OCI-LY3 (cell line): ENCODE measurements at regions not wholly inside any gene's neighbourhood (a gene's known extent, or its start where the extent isn't known, plus 50 kb on each side); places are given as distances from the start of the nearest gene placed in this dataset.

Experiments
- H2AFZ ChIP-seq: fragments of 200-600, 300-600 bp; shearing (Covaris generic); 2 replicates; pipeline ENCODE4 v1.6.0; 2014; ENCODE audit warnings: antibody characterized with exemption, low read depth, low read length
- H3K27ac ChIP-seq: fragments of 200-600, 300-600 bp; sonication (generic); 2 replicates; pipeline ENCODE4 v1.5.1; 2014; ENCODE audit warnings: mild to moderate bottlenecking, low read length, moderate library complexity, mixed read lengths
- H3K27me3 ChIP-seq: fragments of 200-600, 300-600 bp; sonication (generic); 2 replicates; pipeline ENCODE4 v1.6.1; 2014; ENCODE audit warnings: low read depth, low read length, mixed read lengths
- H3K36me3 ChIP-seq: fragments of 200-600, 300-600 bp; sonication (generic); replicated peaks from 2 replicates; pipeline ENCODE3; 2014; ENCODE audit warnings: low read depth, low read length, mixed read lengths
- H3K4me1 ChIP-seq: fragments of 300-600, 200-600 bp; sonication (generic); 2 replicates; pipeline ENCODE4 v1.6.1; 2014; ENCODE audit warnings: low read length, mixed read lengths
- H3K4me2 ChIP-seq: fragments of 200-600, 300-600 bp; sonication (generic); 2 replicates; pipeline ENCODE4 v1.6.1; 2014; ENCODE audit warnings: low read length, mixed read lengths
- H3K4me3 ChIP-seq: fragments of 300-600, 200-600 bp; sonication (generic); 2 replicates; pipeline ENCODE4 v1.5.1; 2014; ENCODE audit warnings: antibody characterized with exemption, mild to moderate bottlenecking, low read length, moderate library complexity
- H3K79me2 ChIP-seq: fragments of 300-600, 200-600 bp; shearing (Covaris generic); 2 replicates; pipeline ENCODE4 v1.6.1; 2014; ENCODE audit warnings: mild to moderate bottlenecking, low read length, mixed read lengths
- H3K9ac ChIP-seq: fragments of 300-600, 200-600 bp; shearing (Covaris generic); 2 replicates; pipeline ENCODE4 v1.6.0; 2014; ENCODE audit warnings: mild to moderate bottlenecking, low read length, moderate library complexity
- H3K9me3 ChIP-seq: fragments of 200-600, 300-600 bp; shearing (Covaris generic); 2 replicates; pipeline ENCODE4 v1.6.1; 2014; ENCODE audit warnings: low read length, mixed read lengths; ENCODE audit not compliant: insufficient read depth
- H4K20me1 ChIP-seq: fragments of 200-600, 300-600 bp; sonication (generic); 2 replicates; pipeline ENCODE4 v1.6.1; 2016; ENCODE audit warnings: low read length, mixed read lengths; ENCODE audit not compliant: insufficient read depth
- CTCF ChIP-seq: fragments of 200-600, 300-600 bp; sonication (generic); IDR thresholded peaks from 2 replicates; pipeline ENCODE4 v1.5.1; 2014; ENCODE audit warnings: antibody characterized with exemption, low read length, low read depth
- EZH2phosphoT487 ChIP-seq: fragments of 200-600 bp; shearing (Covaris generic); IDR thresholded peaks from 2 replicates; pipeline ENCODE4 v1.6.1; 2018; ENCODE audit warnings: antibody characterized with exemption, mixed run types, low read depth

GRCh38 chr2:179344280-179344964 is 79.8 kb upstream of the SESTD1 start:
- H3K4me1 ChIP-seq: no peaks in the 10 kb centered on the region
- H3K9me3 ChIP-seq: no peaks in the 10 kb centered on the region
- no peaks in the 10 kb centered on the region for H3K27me3 ChIP-seq
- H3K36me3 ChIP-seq: no peaks in the 10 kb centered on the region
- H3K79me2 ChIP-seq: no peaks in the 10 kb centered on the region
- H3K4me3 ChIP-seq: no peak overlapping the region
- H3K9ac ChIP-seq: no peak overlapping the region
- peak overlapping the region; percentile 69; the same call in 1 of the 2 replicates for H2AFZ ChIP-seq
- H3K4me2 ChIP-seq: no peak overlapping the region
- no peaks in the 10 kb centered on the region for H4K20me1 ChIP-seq
- no peak overlapping the region for H3K27ac ChIP-seq
- TF ChIP-seq EZH2phosphoT487 (no peak), CTCF (no peak)

- no peak overlapping the region for H2AFZ ChIP-seq
- H3K4me2 ChIP-seq: no peak overlapping the region
- no peak overlapping the region for H3K27ac ChIP-seq
- H3K9ac ChIP-seq: no peak overlapping the region
- no peaks in the 10 kb centered on the region for H3K9me3 ChIP-seq
- no peak overlapping the region for H3K4me3 ChIP-seq
- no peaks in the 10 kb centered on the region for H4K20me1 ChIP-seq
- no peaks in the 10 kb centered on the region for H3K4me1 ChIP-seq
- TF ChIP-seq EZH2phosphoT487 (no peak), CTCF (no peak)
- H3K36me3 ChIP-seq: no peaks in the 10 kb centered on the region
- no peaks in the 10 kb centered on the region for H3K27me3 ChIP-seq
- H3K79me2 ChIP-seq: no peaks in the 10 kb centered on the region
Observed at GRCh38 chr2:179343945-179344279, 79.3 kb upstream of the SESTD1 start.

- H3K4me2 ChIP-seq: 0 out of 2 replicates have a peak overlapping the region, but pooled peaks have one; percentile 10
- TF ChIP-seq CTCF: no peak
- TF ChIP-seq EZH2phosphoT487: no peak
Observed at GRCh38 chr2:179341152-179341866, 76.7 kb upstream of the SESTD1 start.

DNA sequence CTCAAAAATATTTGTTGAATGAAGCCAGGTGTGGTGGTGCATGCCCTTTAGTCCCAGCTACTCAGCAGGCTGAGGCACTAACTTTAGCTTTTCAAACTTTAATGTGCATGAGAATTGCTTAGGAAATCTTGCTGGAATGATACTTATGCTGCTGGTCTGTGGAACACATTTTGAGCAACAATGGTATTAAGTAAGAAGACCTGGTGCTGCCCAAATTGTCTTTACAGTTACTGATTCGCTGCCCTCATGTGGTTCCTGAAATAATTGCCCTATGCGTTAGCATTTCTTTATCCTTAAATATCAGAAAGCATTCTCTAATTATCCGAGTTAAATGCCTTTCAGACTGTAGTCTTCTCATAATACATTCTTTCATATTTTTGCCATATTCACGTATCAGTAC is 76.0 kb upstream of the SESTD1 start:
- Histone ChIP-seq H3K4me2 (no peak overlapping the region), H3K27me3 (no peaks in the 10 kb centered on the region), H3K36me3 (no peaks in the 10 kb centered on the region), H3K4me1 (no peaks in the 10 kb centered on the region), H3K79me2 (no peaks in the 10 kb centered on the region), H3K9me3 (no peaks in the 10 kb centered on the region), H4K20me1 (no peaks in the 10 kb centered on the region), H3K27ac (no peak overlapping the region), H3K9ac (no peak overlapping the region), H2AFZ (no peak overlapping the region), H3K4me3 (no peak overlapping the region)
- no peak for TF ChIP-seq EZH2phosphoT487
- TF ChIP-seq CTCF: peak; percentile 44

More at GRCh38 chr2:179341152-179341866, 76.7 kb upstream of the SESTD1 start:
- Histone ChIP-seq H3K79me2 (no peaks in the 10 kb centered on the region), H3K4me1 (no peaks in the 10 kb centered on the region), H3K27me3 (no peaks in the 10 kb centered on the region), H2AFZ (no peak overlapping the region), H4K20me1 (no peaks in the 10 kb centered on the region), H3K27ac (no peak overlapping the region), H3K9me3 (no peaks in the 10 kb centered on the region), H3K4me3 (no peak overlapping the region), H3K36me3 (no peaks in the 10 kb centered on the region), H3K9ac (no peak overlapping the region)
